GM12878 (cell line): ENCODE measurements at regions not wholly inside any gene's neighbourhood (a gene's known extent, or its start where the extent isn't known, plus 50 kb on each side); places are given as distances from the start of the nearest gene placed in this dataset.

ENCODE experiments used
- ATAC-seq: fragments of 200-7000 bp; cut with Tn5 transposase; 3 replicates; pipeline ENCODE4 v1.9.1; 2020; ENCODE audit warnings: mild to moderate bottlenecking, moderate library complexity
- BruUV-seq: library from RNA; stranded (reverse); fragments of 400-500 nt; replicated peaks from 2 replicates; lab custom pipeline; 2021; lab: Mats Ljungman, UMichigan
- CTCF ChIA-PET: fragments of 300-600 bp; sonication (Branson Sonifier 250); formaldehyde crosslinking; extraction: SDS; loops from one replicate; lab custom pipeline; 2021; ENCODE audit warnings: inconsistent platforms; lab: Yijun Ruan, JAX
- POLR2A ChIA-PET: fragments of 350-600 bp; formaldehyde crosslinking; extraction: SDS; loops from one replicate; lab custom pipeline; 2021; ENCODE audit warnings: inconsistent platforms; lab: Charles Lee
- RAD21 ChIA-PET: fragments of 300-600 bp; sonication (Branson Sonifier 250); formaldehyde crosslinking; loops from one replicate; lab custom pipeline; 2023; ENCODE audit warnings: antibody characterized with exemption; ENCODE audit not compliant: unreplicated experiment; lab: Charles Lee
- SMC1A ChIA-PET: fragments of 300-600 bp; sonication (Branson Sonifier 250); formaldehyde crosslinking; loops from one replicate; lab custom pipeline; 2023; ENCODE audit not compliant: unreplicated experiment, uncharacterized antibody; lab: Charles Lee
- DNase-seq: peaks from one replicate; pipeline ENCODE4 v3.0.0-alpha.2; 2011; ENCODE audit warnings: low read depth, low spot score
- FAIRE-seq: peaks from 3 replicates; lab custom pipeline; 2011; peaks lifted over from hg19 to GRCh38; lab: Jason Lieb, UNC
- H2AFZ ChIP-seq: 2 replicates; pipeline ENCODE4 v1.6.0; 2011; ENCODE audit warnings: low read depth, low read length, control low read depth; ENCODE audit not compliant: control insufficient read depth
- H3K27ac ChIP-seq: 2 replicates; pipeline ENCODE4 v1.5.1; 2011; ENCODE audit warnings: control low read depth; ENCODE audit not compliant: control insufficient read depth, insufficient read depth
- H3K27me3 ChIP-seq, 2 experiments: replicated peaks in 1 of 2; 2 replicates each; pipeline versions ENCODE4 v1.6.0 to v1.6.1; 2011; ENCODE audit warnings: low read length in 1 of 2; ENCODE audit not compliant: control insufficient read depth in 2 of 2, insufficient read depth in 2 of 2
- H3K36me3 ChIP-seq, 2 experiments: 2 replicates each; pipeline ENCODE4 v1.5.1; 2011; ENCODE audit warnings: low read length in 1 of 2; ENCODE audit not compliant: control insufficient read depth in 2 of 2, insufficient read depth in 2 of 2
- H3K4me1 ChIP-seq: 2 replicates; pipeline ENCODE4 v1.6.1; 2011; ENCODE audit warnings: mild to moderate bottlenecking, low read length, moderate library complexity, mixed read lengths; ENCODE audit not compliant: control insufficient read depth, insufficient read depth
- H3K4me2 ChIP-seq: 2 replicates; pipeline ENCODE4 v1.6.0; 2011; ENCODE audit warnings: control low read depth; ENCODE audit not compliant: control insufficient read depth, insufficient read depth
- H3K4me3 ChIP-seq: fragments of 200-600 bp; sonication (generic); 2 replicates; pipeline ENCODE4 v1.5.1; 2016
- H3K79me2 ChIP-seq: 2 replicates; pipeline ENCODE4 v1.6.0; 2011; ENCODE audit warnings: low read length; ENCODE audit not compliant: control insufficient read depth, insufficient read depth
- H3K9ac ChIP-seq: 2 replicates; pipeline ENCODE4 v1.8.0; 2011; ENCODE audit warnings: low read length, control low read depth, mixed read lengths; ENCODE audit not compliant: control insufficient read depth, insufficient read depth
- H3K9me3 ChIP-seq: replicated peaks from 3 replicates; pipeline ENCODE4 v1.5.1; 2011; ENCODE audit warnings: mild to moderate bottlenecking, low read length; ENCODE audit not compliant: control insufficient read depth, insufficient read depth
- H4K20me1 ChIP-seq: 2 replicates; pipeline ENCODE4 v1.6.0; 2011; ENCODE audit not compliant: control insufficient read depth, insufficient read depth
- BMI1 ChIP-seq: fragments of 450-650 bp; IDR thresholded peaks from 2 replicates; pipeline ENCODE4 v1.6.1; 2016; ENCODE audit warnings: mild to moderate bottlenecking, moderate library complexity, borderline replicate concordance
- MTA3 ChIP-seq: IDR thresholded peaks from 2 replicates; pipeline ENCODE4 v1.6.1; 2012; ENCODE audit warnings: low read length, inconsistent platforms, borderline replicate concordance
- TARDBP ChIP-seq: IDR thresholded peaks from 2 replicates; pipeline ENCODE4 v1.6.1; 2016; ENCODE audit warnings: borderline replicate concordance
- WGBS: methylation state at CpG from one replicate; pipeline ENCODE4 v1.1.6; 2016; ENCODE audit warnings: low lambda C conversion rate; ENCODE audit not compliant: insufficient replicate concordance, insufficient coverage; ENCODE audit errors: missing lambda C conversion rate; 5-methylcytosine and 5-hydroxymethylcytosine counted together
- in situ Hi-C: fragments of 300-500 bp; cut with MboI; formaldehyde crosslinking; loops from 9 replicates; pipeline ENCODE4 v1.14.3; 2018; ENCODE audit warnings: mixed read lengths
- intact Hi-C: fragments of 100-400 bp; cut with micrococcal nuclease; formaldehyde crosslinking; loops from one replicate; pipeline ENCODE4 v1.14.2; 2022; ENCODE audit not compliant: unreplicated experiment
- TF ChIP-seq, protein P1 (sequence below): IDR thresholded peaks from 2 replicates; pipeline ENCODE4 v1.6.1; 2012; ENCODE audit warnings: low read depth, low read length, improper control_type of control experiment
- TF ChIP-seq, protein P2 (sequence below): fragments of 450-650 bp; IDR thresholded peaks from 2 replicates; pipeline ENCODE4 v1.6.1; 2018; ENCODE audit warnings: mild to moderate bottlenecking, low read depth, moderate library complexity; ENCODE audit not compliant: partially characterized antibody

DNA sequence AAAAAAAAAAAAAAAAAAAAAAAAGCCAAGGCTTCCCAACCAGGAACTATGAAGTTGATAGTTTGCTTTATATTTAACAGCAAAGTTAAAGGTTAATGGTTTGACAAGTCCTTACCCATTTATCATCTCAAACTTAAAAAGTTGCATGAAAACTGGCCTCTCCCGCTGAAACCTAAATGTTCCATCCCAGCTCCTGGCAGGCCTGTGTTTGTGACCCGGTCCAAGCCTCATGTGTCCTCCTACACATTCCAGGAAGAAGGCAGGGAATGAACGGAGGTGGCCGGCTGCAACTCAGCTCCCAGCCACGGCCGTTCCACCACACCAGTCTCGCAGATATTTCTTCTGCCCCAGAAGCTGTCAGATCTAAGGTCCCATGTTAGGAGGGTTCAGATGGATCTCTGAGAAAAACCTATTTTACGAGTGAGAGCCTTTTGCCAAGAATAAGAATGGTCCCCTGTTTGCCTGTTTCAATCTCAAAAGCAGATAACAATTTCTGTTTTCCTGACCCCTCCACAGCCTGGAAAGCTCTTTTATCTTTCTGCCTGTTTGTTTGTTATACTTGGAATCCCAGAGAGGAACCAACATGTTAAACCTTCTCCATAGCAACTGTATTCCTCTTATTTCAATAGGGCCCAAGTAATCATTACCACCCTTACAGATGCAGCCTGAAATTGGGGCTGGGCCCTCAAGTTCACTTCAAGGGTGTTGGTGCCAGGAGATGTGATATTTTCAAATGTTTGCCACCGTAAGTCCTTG is 56.5 kb downstream of the KCTD12 start:
- no peaks in the 10 kb centered on the region; a peak in 1 of 4 replicates for H3K27me3 ChIP-seq
- DNase-seq (no peak), FAIRE-seq (no peak), ATAC-seq (no peak)
- no peak overlapping the region for H3K27ac ChIP-seq
- ChIA-PET SMC1A (no interaction called here), POLR2A (no interaction called here), CTCF (interaction anchor here (1.4 kb wide), 1 partner anchor 23 kb away, joined by 3 read pairs; no protein-coding TSS in a partner anchor), RAD21 (no interaction called here)
- H3K36me3 ChIP-seq, result no peaks in the 10 kb centered on the region
- no TSS peak for BruUV-seq
- H3K4me2 ChIP-seq, result no peak overlapping the region
- no peaks in the 10 kb centered on the region for H3K9me3 ChIP-seq
- no peaks in the 10 kb centered on the region for H4K20me1 ChIP-seq
- no peak for TF ChIP-seq MTA3
- no peak for TF ChIP-seq BMI1
- TF ChIP-seq TARDBP, result no peak
- TF ChIP-seq, protein P1, sequence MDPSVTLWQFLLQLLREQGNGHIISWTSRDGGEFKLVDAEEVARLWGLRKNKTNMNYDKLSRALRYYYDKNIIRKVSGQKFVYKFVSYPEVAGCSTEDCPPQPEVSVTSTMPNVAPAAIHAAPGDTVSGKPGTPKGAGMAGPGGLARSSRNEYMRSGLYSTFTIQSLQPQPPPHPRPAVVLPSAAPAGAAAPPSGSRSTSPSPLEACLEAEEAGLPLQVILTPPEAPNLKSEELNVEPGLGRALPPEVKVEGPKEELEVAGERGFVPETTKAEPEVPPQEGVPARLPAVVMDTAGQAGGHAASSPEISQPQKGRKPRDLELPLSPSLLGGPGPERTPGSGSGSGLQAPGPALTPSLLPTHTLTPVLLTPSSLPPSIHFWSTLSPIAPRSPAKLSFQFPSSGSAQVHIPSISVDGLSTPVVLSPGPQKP, result no peak
- TF ChIP-seq, protein P2, sequence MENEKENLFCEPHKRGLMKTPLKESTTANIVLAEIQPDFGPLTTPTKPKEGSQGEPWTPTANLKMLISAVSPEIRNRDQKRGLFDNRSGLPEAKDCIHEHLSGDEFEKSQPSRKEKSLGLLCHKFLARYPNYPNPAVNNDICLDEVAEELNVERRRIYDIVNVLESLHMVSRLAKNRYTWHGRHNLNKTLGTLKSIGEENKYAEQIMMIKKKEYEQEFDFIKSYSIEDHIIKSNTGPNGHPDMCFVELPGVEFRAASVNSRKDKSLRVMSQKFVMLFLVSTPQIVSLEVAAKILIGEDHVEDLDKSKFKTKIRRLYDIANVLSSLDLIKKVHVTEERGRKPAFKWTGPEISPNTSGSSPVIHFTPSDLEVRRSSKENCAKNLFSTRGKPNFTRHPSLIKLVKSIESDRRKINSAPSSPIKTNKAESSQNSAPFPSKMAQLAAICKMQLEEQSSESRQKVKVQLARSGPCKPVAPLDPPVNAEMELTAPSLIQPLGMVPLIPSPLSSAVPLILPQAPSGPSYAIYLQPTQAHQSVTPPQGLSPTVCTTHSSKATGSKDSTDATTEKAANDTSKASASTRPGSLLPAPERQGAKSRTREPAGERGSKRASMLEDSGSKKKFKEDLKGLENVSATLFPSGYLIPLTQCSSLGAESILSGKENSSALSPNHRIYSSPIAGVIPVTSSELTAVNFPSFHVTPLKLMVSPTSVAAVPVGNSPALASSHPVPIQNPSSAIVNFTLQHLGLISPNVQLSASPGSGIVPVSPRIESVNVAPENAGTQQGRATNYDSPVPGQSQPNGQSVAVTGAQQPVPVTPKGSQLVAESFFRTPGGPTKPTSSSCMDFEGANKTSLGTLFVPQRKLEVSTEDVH, result no peak
- no peak overlapping the region for H2AFZ ChIP-seq
- intact Hi-C loops (no loop called here), in situ Hi-C loops (no loop called here)
- 81% methylated on average over 9 of the region's 9 CpGs for WGBS
- no peaks in the 10 kb centered on the region for H3K79me2 ChIP-seq
- no peak overlapping the region for H3K4me3 ChIP-seq
- no peaks in the 10 kb centered on the region; the same call in 1 of the 2 replicates for H3K4me1 ChIP-seq
- no peak overlapping the region for H3K9ac ChIP-seq
